Naive thymus-derived CD4-positive, alpha-beta T cell (primary cell): ENCODE measurements at regions not wholly inside any gene's neighbourhood (a gene's known extent, or its start where the extent isn't known, plus 50 kb on each side); places are given as distances from the start of the nearest gene placed in this dataset.

Source experiments
- ATAC-seq: fragments of 150-1000 bp; cut with Tn5 transposase; 2 replicates; pipeline ENCODE4 v1.10.0; 2021; ENCODE audit warnings: mild to moderate bottlenecking, moderate library complexity
- CTCF ChIA-PET: fragments of 350-600 bp; sonication (Branson Sonifier 250); formaldehyde crosslinking; loops from one replicate; lab custom pipeline; 2021; ENCODE audit warnings: antibody characterized with exemption; lab: Charles Lee
- POLR2A ChIA-PET: fragments of 350-600 bp; sonication (Branson Sonifier 250); formaldehyde crosslinking; loops from one replicate; lab custom pipeline; 2021; ENCODE audit warnings: antibody characterized with exemption, inconsistent platforms; lab: Charles Lee
- DNase-seq, 9 donors: peaks; one replicate each; pipeline versions ENCODE4 v3.0.0 to v3.0.0-alpha.2; 2020 to 2022; ENCODE audit warnings: mixed read lengths in 1 of 9
- H3K27ac ChIP-seq: one replicate; pipeline ENCODE4 v1.7.0; 2013; ENCODE audit warnings: mild to moderate bottlenecking, low read depth, low read length, moderate library complexity
- H3K27me3 ChIP-seq, 2 donors: one replicate each; pipeline ENCODE4 v1.7.0; 2013; ENCODE audit warnings: low read length in 2 of 2, mild to moderate bottlenecking in 2 of 2, moderate library complexity in 2 of 2; ENCODE audit not compliant: control insufficient read depth in 2 of 2, insufficient read depth in 2 of 2
- H3K36me3 ChIP-seq, 3 experiments: 1 replicate in 2 of 3; 2 replicates in 1 of 3; pipeline ENCODE4 v1.7.0; 2013; ENCODE audit warnings: low read length in 3 of 3, mild to moderate bottlenecking in 3 of 3, moderate library complexity in 1 of 3; ENCODE audit not compliant: insufficient read depth in 3 of 3, control insufficient read depth in 2 of 3
- H3K4me1 ChIP-seq, 2 donors: one replicate each; pipeline ENCODE4 v1.7.0; 2013; ENCODE audit warnings: low read length in 2 of 2, mild to moderate bottlenecking in 2 of 2, moderate library complexity in 1 of 2; ENCODE audit not compliant: control insufficient read depth in 2 of 2, insufficient read depth in 2 of 2
- H3K4me3 ChIP-seq: 2 replicates; pipeline ENCODE4 v1.7.0; 2013; ENCODE audit warnings: mild to moderate bottlenecking, low read length
- H3K9me3 ChIP-seq, 3 experiments: 1 replicate in 2 of 3; 2 replicates in 1 of 3; pipeline ENCODE4 v1.7.0; 2013; ENCODE audit warnings: low read length in 3 of 3; ENCODE audit not compliant: control insufficient read depth in 2 of 3
- H3K27ac Mint-ChIP-seq, 9 donors: one replicate each; pipeline ENCODE4 v1.8.0; 2020 to 2022; ENCODE audit warnings: mixed read lengths in 9 of 9, mild to moderate bottlenecking in 8 of 9, moderate library complexity in 5 of 9, inconsistent platforms in 2 of 9
- H3K27me3 Mint-ChIP-seq, 5 donors: one replicate each; pipeline ENCODE4 v1.8.0; 2021 to 2022; ENCODE audit warnings: mixed read lengths in 5 of 5, mild to moderate bottlenecking in 1 of 5
- H3K36me3 Mint-ChIP-seq, 5 donors: one replicate each; pipeline ENCODE4 v1.8.0; 2020 to 2022; ENCODE audit warnings: mixed read lengths in 5 of 5, mild to moderate bottlenecking in 3 of 5, inconsistent platforms in 1 of 5
- H3K4me1 Mint-ChIP-seq, 7 donors: one replicate each; pipeline ENCODE4 v1.8.0; 2020 to 2022; ENCODE audit warnings: mixed read lengths in 7 of 7, mild to moderate bottlenecking in 3 of 7, inconsistent platforms in 1 of 7
- H3K4me3 Mint-ChIP-seq, 10 donors: one replicate each; pipeline ENCODE4 v1.8.0; 2020 to 2022; ENCODE audit warnings: mild to moderate bottlenecking in 10 of 10, mixed read lengths in 10 of 10, moderate library complexity in 6 of 10, inconsistent platforms in 2 of 10
- H3K9me3 Mint-ChIP-seq, 11 donors: one replicate each; pipeline ENCODE4 v1.8.0; 2020 to 2022; ENCODE audit warnings: mixed read lengths in 11 of 11, mild to moderate bottlenecking in 4 of 11, inconsistent platforms in 1 of 11, moderate library complexity in 1 of 11
- intact Hi-C, 2 donors: fragments of 100-400 bp; cut with micrococcal nuclease; formaldehyde crosslinking; loops; one replicate each; pipeline ENCODE4 v1.15.1; 2023

- ATAC-seq (no peak), DNase-seq (no peak)
- Mint-ChIP-seq H3K4me1 (no peaks in the 10 kb centered on the region), H3K27ac (no peak overlapping the region), H3K9me3 (peaks cover 0 to 12% (median 3%) of the 10 kb centered on the region in 11 donors), H3K4me3 (no peak overlapping the region), H3K27me3 (peaks cover 0 to 4% (median 0%) of the 10 kb centered on the region in 5 donors), H3K36me3 (no peaks in the 10 kb centered on the region)
- Histone ChIP-seq H3K4me3 (no peak overlapping the region), H3K9me3 (no peaks in the 10 kb centered on the region), H3K36me3 (no peaks in the 10 kb centered on the region), H3K27me3 (no peaks in the 10 kb centered on the region), H3K4me1 (no peaks in the 10 kb centered on the region), H3K27ac (no peak overlapping the region)
- intact Hi-C loops, result no loop called here
- CTCF ChIA-PET, result no interaction called here
- POLR2A ChIA-PET, result no interaction called here
These were observed 437.5 kb downstream of the CBLN4 start for GRCh38 chr20:55567826-55568225.

GRCh38 chr20:55565096-55565773 is 440.1 kb downstream of the CBLN4 start:
- H3K9me3 Mint-ChIP-seq, result peaks cover 0 to 13% (median 3%) of the 10 kb centered on the region in 11 donors
- DNase-seq (no peak), ATAC-seq (no peak)
- Histone ChIP-seq H3K27ac (no peak overlapping the region), H3K9me3 (no peaks in the 10 kb centered on the region), H3K4me1 (no peaks in the 10 kb centered on the region), H3K27me3 (no peaks in the 10 kb centered on the region), H3K4me3 (no peak overlapping the region), H3K36me3 (no peaks in the 10 kb centered on the region)
- H3K36me3 Mint-ChIP-seq, result no peaks in the 10 kb centered on the region
- POLR2A ChIA-PET, result no interaction called here
- CTCF ChIA-PET, result no interaction called here
- peaks cover 0 to 4% (median 0%) of the 10 kb centered on the region in 5 donors for H3K27me3 Mint-ChIP-seq
- intact Hi-C loops, result no loop called here
- H3K27ac Mint-ChIP-seq, result no peak overlapping the region
- no peaks in the 10 kb centered on the region for H3K4me1 Mint-ChIP-seq
- H3K4me3 Mint-ChIP-seq, result no peak overlapping the region

GRCh38 chr20:55561259-55561658 is 444.1 kb downstream of the CBLN4 start:
- POLR2A ChIA-PET, result no interaction called here
- DNase-seq (no peak), ATAC-seq (no peak)
- Mint-ChIP-seq H3K27ac (no peak overlapping the region), H3K4me1 (no peaks in the 10 kb centered on the region), H3K36me3 (no peaks in the 10 kb centered on the region), H3K9me3 (peaks cover 2 to 18% (median 6%) of the 10 kb centered on the region in 11 donors), H3K4me3 (no peak overlapping the region), H3K27me3 (peaks cover 0 to 4% (median 0%) of the 10 kb centered on the region in 5 donors)
- Histone ChIP-seq H3K4me3 (no peak overlapping the region), H3K4me1 (no peaks in the 10 kb centered on the region), H3K36me3 (no peaks in the 10 kb centered on the region), H3K9me3 (no peaks in the 10 kb centered on the region), H3K27ac (no peak overlapping the region), H3K27me3 (no peaks in the 10 kb centered on the region)
- intact Hi-C loops, result no loop called here
- CTCF ChIA-PET, result no interaction called here

- H3K9me3 Mint-ChIP-seq, result peaks cover 0 to 15% (median 6%) of the 10 kb centered on the region in 11 donors
- intact Hi-C loops, result no loop called here
These were observed 448.1 kb downstream of the CBLN4 start for GRCh38 chr20:55557191-55557590.

GRCh38 chr20:55555075-55555650 is 450.2 kb downstream of the CBLN4 start:
- CTCF ChIA-PET, result no interaction called here
- Histone ChIP-seq H3K36me3 (no peaks in the 10 kb centered on the region), H3K27me3 (no peaks in the 10 kb centered on the region), H3K9me3 (no peaks in the 10 kb centered on the region), H3K27ac (no peak overlapping the region), H3K4me3 (no peak overlapping the region), H3K4me1 (no peaks in the 10 kb centered on the region)
- H3K27ac Mint-ChIP-seq, result no peak overlapping the region
- no peaks in the 10 kb centered on the region for H3K27me3 Mint-ChIP-seq
- no peaks in the 10 kb centered on the region for H3K36me3 Mint-ChIP-seq
- intact Hi-C loops, result no loop called here
- POLR2A ChIA-PET, result no interaction called here
- peaks cover 0 to 15% (median 6%) of the 10 kb centered on the region in 11 donors for H3K9me3 Mint-ChIP-seq
- DNase-seq (no peak), ATAC-seq (no peak)
- no peaks in the 10 kb centered on the region for H3K4me1 Mint-ChIP-seq
- H3K4me3 Mint-ChIP-seq, result no peak overlapping the region

More at GRCh38 chr20:55557191-55557590, 448.1 kb downstream of the CBLN4 start:
- H3K27ac Mint-ChIP-seq, result no peak overlapping the region
- Histone ChIP-seq H3K36me3 (no peaks in the 10 kb centered on the region), H3K4me3 (no peak overlapping the region), H3K27me3 (no peaks in the 10 kb centered on the region), H3K27ac (no peak overlapping the region), H3K4me1 (no peaks in the 10 kb centered on the region), H3K9me3 (no peaks in the 10 kb centered on the region)
- H3K27me3 Mint-ChIP-seq, result no peaks in the 10 kb centered on the region
- no peaks in the 10 kb centered on the region for H3K36me3 Mint-ChIP-seq
- ChIA-PET CTCF (no interaction called here), POLR2A (no interaction called here)
- DNase-seq, result no peak
- no peak for ATAC-seq
- no peaks in the 10 kb centered on the region for H3K4me1 Mint-ChIP-seq
- H3K4me3 Mint-ChIP-seq, result no peak overlapping the region

- Histone ChIP-seq H3K36me3 (no peaks in the 10 kb centered on the region), H3K27ac (no peak overlapping the region), H3K9me3 (no peaks in the 10 kb centered on the region), H3K4me1 (no peaks in the 10 kb centered on the region), H3K4me3 (no peak overlapping the region), H3K27me3 (no peaks in the 10 kb centered on the region)
- Mint-ChIP-seq H3K27ac (no peak overlapping the region), H3K4me3 (no peak overlapping the region), H3K27me3 (peaks cover 0 to 5% (median 0%) of the 10 kb centered on the region in 5 donors), H3K4me1 (no peaks in the 10 kb centered on the region), H3K9me3 (peaks cover 0 to 14% (median 2%) of the 10 kb centered on the region in 11 donors), H3K36me3 (no peaks in the 10 kb centered on the region)
- ChIA-PET CTCF (no interaction called here), POLR2A (no interaction called here)
- DNase-seq (no peak), ATAC-seq (no peak)
- intact Hi-C loops, result no loop called here
These were observed 460.7 kb downstream of the CBLN4 start for GRCh38 chr20:55544638-55545037.

- Histone ChIP-seq H3K4me1 (no peaks in the 10 kb centered on the region), H3K27ac (no peak overlapping the region), H3K27me3 (no peaks in the 10 kb centered on the region), H3K9me3 (no peaks in the 10 kb centered on the region), H3K4me3 (no peak overlapping the region), H3K36me3 (no peaks in the 10 kb centered on the region)
- peaks cover 0 to 13% (median 3%) of the 10 kb centered on the region in 11 donors for H3K9me3 Mint-ChIP-seq
- no peak overlapping the region for H3K4me3 Mint-ChIP-seq
- no peaks in the 10 kb centered on the region for H3K36me3 Mint-ChIP-seq
- no peaks in the 10 kb centered on the region for H3K4me1 Mint-ChIP-seq
- ChIA-PET POLR2A (no interaction called here), CTCF (no interaction called here)
- H3K27me3 Mint-ChIP-seq, result no peaks in the 10 kb centered on the region
- ATAC-seq (no peak), DNase-seq (no peak)
- intact Hi-C loops, result no loop called here
- H3K27ac Mint-ChIP-seq, result no peak overlapping the region
These were observed 464.8 kb downstream of the CBLN4 start for GRCh38 chr20:55540486-55540885.
